ENCODE measurements at regions not wholly inside any gene's neighbourhood (a gene's known extent, or its start where the extent isn't known, plus 50 kb on each side); places are given as distances from the start of the nearest gene placed in this dataset.

- peak in 2 of 58 donors; percentile 10 to 19 for DNase-seq
Measured at GRCh38 chr2:207403950-207404349, 125.8 kb upstream of the CREB1 start.

- DNase-seq: no peak
Measured at GRCh38 chr2:207405150-207405549, 124.6 kb upstream of the CREB1 start.

GRCh38 chr2:207408086-207408794, 121.5 kb upstream of the CREB1 start:
- DNase-seq: peak in 1 of 58 donors; percentile 11

- no peak for DNase-seq
Measured at GRCh38 chr2:207409517-207409916, 120.2 kb upstream of the CREB1 start.

- DNase-seq: no peak
Measured at GRCh38 chr2:207412787-207413310, 116.9 kb upstream of the CREB1 start.

- DNase-seq: no peak
Measured at GRCh38 chr2:207413376-207413907, 116.3 kb upstream of the CREB1 start.

- no peak for DNase-seq
Measured at GRCh38 chr2:207416111-207416510, 113.7 kb upstream of the CREB1 start.

GRCh38 chr2:207416900-207417299, 112.9 kb upstream of the CREB1 start:
- DNase-seq: no peak

GRCh38 chr2:207417301-207417718, 112.5 kb upstream of the CREB1 start:
- no peak for DNase-seq

GRCh38 chr2:207418419-207418818, 111.3 kb upstream of the CREB1 start:
- no peak for DNase-seq

- no peak for DNase-seq
Measured at GRCh38 chr2:207419331-207419730, 110.4 kb upstream of the CREB1 start.

- no peak for DNase-seq
Measured at GRCh38 chr2:207421671-207422070, 108.1 kb upstream of the CREB1 start.

- no peak for DNase-seq
Measured at GRCh38 chr2:207422380-207422779, 107.4 kb upstream of the CREB1 start.

GRCh38 chr2:207423886-207424285, 105.9 kb upstream of the CREB1 start:
- DNase-seq: no peak

- DNase-seq: no peak
Measured at GRCh38 chr2:207427986-207428385, 101.8 kb upstream of the CREB1 start.

- DNase-seq: no peak
Measured at GRCh38 chr2:207428573-207428972, 101.2 kb upstream of the CREB1 start.

GRCh38 chr2:207432453-207432852, 97.3 kb upstream of the CREB1 start:
- no peak for DNase-seq

- DNase-seq: no peak
Measured at GRCh38 chr2:207434306-207434705, 95.5 kb upstream of the CREB1 start.

- DNase-seq: peak in 1 of 58 donors; percentile 13
Measured at GRCh38 chr2:207434899-207435465, 94.8 kb upstream of the CREB1 start.

GRCh38 chr2:207437136-207437523, 92.6 kb upstream of the CREB1 start:
- DNase-seq: no peak

GRCh38 chr2:207437524-207438143, 92.1 kb upstream of the CREB1 start:
- peak in 1 of 58 donors; percentile 2 for DNase-seq

- no peak for DNase-seq
Measured at GRCh38 chr2:207438414-207439126, 91.2 kb upstream of the CREB1 start.

Data from anterior cingulate cortex (tissue), 58 donors.